ENCODE measurements at regions not wholly inside any gene's neighbourhood (a gene's known extent, or its start where the extent isn't known, plus 50 kb on each side); places are given as distances from the start of the nearest gene placed in this dataset.

DNA sequence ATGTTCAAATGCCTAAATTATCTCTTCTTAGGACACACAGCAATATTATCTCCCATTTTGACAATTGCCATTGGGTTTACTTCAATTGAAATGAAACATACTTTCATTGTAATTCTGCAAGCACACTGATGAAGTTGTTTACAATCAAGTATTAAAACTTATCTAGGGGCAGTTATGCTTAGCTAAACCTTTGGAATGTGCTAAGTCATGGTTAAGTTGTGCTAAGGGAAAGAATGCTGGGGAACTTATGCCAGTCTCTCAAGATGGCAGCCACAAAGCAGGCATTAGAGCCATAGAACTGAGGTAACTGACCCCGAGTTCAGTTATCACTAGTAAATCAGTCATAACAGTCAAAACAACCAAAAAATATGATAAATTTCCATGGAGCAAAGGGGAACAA, 59.1 kb upstream of the NT5E start:
- H3K9me3 ChIP-seq, result no peaks in the 10 kb centered on the region
- 83 to 91% methylated on average over 1 of the region's 1 CpG for WGBS, 2 donors
- no peaks in the 10 kb centered on the region for H3K27me3 ChIP-seq
- intact Hi-C loops (cut with DNase I), result no loop called here
- peaks cover 18% of the 10 kb centered on the region for H3K4me1 ChIP-seq
- no peaks in the 10 kb centered on the region for H3K36me3 ChIP-seq (replicated peaks in 1 of 2; ENCODE audit: insufficient read depth in 1 of 2, low read depth in 2 of 2)
- no peak overlapping the region for H3K27ac ChIP-seq
- no peak for TF ChIP-seq POLR2A (IDR thresholded peaks at IDR 0.05)
- TF ChIP-seq CTCF (IDR thresholded peaks at IDR 0.05), result no peak
- H3K4me3 ChIP-seq, result no peak overlapping the region
- no peak for DNase-seq
- ATAC-seq, result no peak

- intact Hi-C loops (cut with DNase I), result no loop called here
- no peaks in the 10 kb centered on the region for H3K27me3 ChIP-seq
- peaks cover 18% of the 10 kb centered on the region for H3K4me1 ChIP-seq
- no peaks in the 10 kb centered on the region for H3K9me3 ChIP-seq
- DNase-seq (no peak), ATAC-seq (no peak)
- TF ChIP-seq CTCF (IDR thresholded peaks at IDR 0.05) (no peak), POLR2A (IDR thresholded peaks at IDR 0.05) (no peak)
- H3K4me3 ChIP-seq, result no peak overlapping the region
- 12 to 18% methylated on average over 2 of the region's 2 CpGs for WGBS, 2 donors
- no peak overlapping the region for H3K27ac ChIP-seq
- H3K36me3 ChIP-seq (replicated peaks in 1 of 2; ENCODE audit: insufficient read depth in 1 of 2, low read depth in 2 of 2), result no peaks in the 10 kb centered on the region
Measured at GRCh38 chr6:85390105-85390728, 59.7 kb upstream of the NT5E start.

- no peak overlapping the region for H3K4me3 ChIP-seq
- no peaks in the 10 kb centered on the region for H3K9me3 ChIP-seq
- H3K27ac ChIP-seq, result no peak overlapping the region
- no peak for TF ChIP-seq POLR2A (IDR thresholded peaks at IDR 0.05)
- no peak for TF ChIP-seq CTCF (IDR thresholded peaks at IDR 0.05)
- ATAC-seq, result no peak
- DNase-seq, result peak in 1 of 4 donors; percentile 17
- no peaks in the 10 kb centered on the region for H3K27me3 ChIP-seq
- intact Hi-C loops (cut with DNase I), result no loop called here
- 39 to 44% methylated on average over 12 of the region's 12 CpGs for WGBS, 2 donors
- peaks cover 18% of the 10 kb centered on the region for H3K4me1 ChIP-seq
- H3K36me3 ChIP-seq (replicated peaks in 1 of 2; ENCODE audit: insufficient read depth in 1 of 2, low read depth in 2 of 2), result no peaks in the 10 kb centered on the region
Measured at GRCh38 chr6:85389151-85389797, 60.6 kb upstream of the NT5E start.

GRCh38 chr6:85388531-85388930, 61.4 kb upstream of the NT5E start:
- no peaks in the 10 kb centered on the region for H3K27me3 ChIP-seq
- intact Hi-C loops (cut with DNase I), result no loop called here
- peaks cover 18% of the 10 kb centered on the region for H3K4me1 ChIP-seq
- H3K4me3 ChIP-seq, result no peak overlapping the region
- no peak for ATAC-seq
- no peak for DNase-seq
- no peak overlapping the region for H3K27ac ChIP-seq
- no peaks in the 10 kb centered on the region for H3K36me3 ChIP-seq (replicated peaks in 1 of 2; ENCODE audit: insufficient read depth in 1 of 2, low read depth in 2 of 2)
- H3K9me3 ChIP-seq, result no peaks in the 10 kb centered on the region
- WGBS, 2 donors, result 87 to 94% methylated on average over 3 of the region's 3 CpGs
- no peak for TF ChIP-seq CTCF (IDR thresholded peaks at IDR 0.05)
- TF ChIP-seq POLR2A (IDR thresholded peaks at IDR 0.05), result no peak
